Breast epithelium (tissue), 4 donors: ENCODE measurements at regions not wholly inside any gene's neighbourhood (a gene's known extent, or its start where the extent isn't known, plus 50 kb on each side); places are given as distances from the start of the nearest gene placed in this dataset.

Source experiments
- DNase-seq, 2 donors: peaks; one replicate each; pipeline ENCODE4 v3.0.0-alpha.2; 2019; ENCODE audit warnings: low spot score in 2 of 2
- H3K27ac ChIP-seq, 2 donors: fragments of 200-600 bp; sonication (generic) in 1 of 2; one replicate each; pipeline ENCODE4 v1.5.1; 2016 to 2019; ENCODE audit warnings: mild to moderate bottlenecking in 1 of 2
- H3K27me3 ChIP-seq, 2 donors: fragments of 200-600 bp; sonication (generic) in 1 of 2; one replicate each; pipeline versions ENCODE4 v1.5.1 to v1.6.0; 2017 to 2019; ENCODE audit warnings: control low read depth in 1 of 2, mild to moderate bottlenecking in 1 of 2
- H3K36me3 ChIP-seq: fragments of 200-600 bp; one replicate; pipeline ENCODE4 v1.5.1; 2019
- H3K4me1 ChIP-seq, 2 donors: fragments of 200-600 bp; sonication (generic); one replicate each; pipeline ENCODE4 v1.5.1; 2016 to 2019; ENCODE audit warnings: control low read depth in 1 of 2
- H3K4me3 ChIP-seq, 3 donors: fragments of 200-600 bp; sonication (generic); 1 replicate in 2 of 3; 2 replicates in 1 of 3; pipeline ENCODE4 v1.5.1; 2016 to 2019; ENCODE audit warnings: mild to moderate bottlenecking in 3 of 3, moderate library complexity in 2 of 3
- H3K9me3 ChIP-seq, 2 donors: fragments of 200-600 bp; sonication (generic) in 1 of 2; one replicate each; pipeline ENCODE4 v1.5.1; 2016 to 2019; ENCODE audit warnings: control low read depth in 1 of 2
- CTCF ChIP-seq, 3 donors: fragments of 450-650 bp; IDR thresholded peaks; one replicate each; pipeline ENCODE4 v1.5.1; 2016 to 2017; ENCODE audit warnings: antibody characterized with exemption in 3 of 3, mild to moderate bottlenecking in 3 of 3, moderate library complexity in 3 of 3
- POLR2A ChIP-seq: fragments of 450-650 bp; IDR thresholded peaks from one replicate; pipeline ENCODE4 v1.6.1; 2016; ENCODE audit warnings: antibody characterized with exemption, mild to moderate bottlenecking, moderate library complexity
- POLR2AphosphoS5 ChIP-seq, 3 donors: sonication (generic); formaldehyde crosslinking; IDR thresholded peaks; one replicate each; pipeline ENCODE4 v1.6.1; 2017; ENCODE audit warnings: antibody characterized with exemption in 3 of 3
- intact Hi-C: fragments of 100-400 bp; cut with DNase I; formaldehyde crosslinking; loops from one replicate; pipeline ENCODE4 v1.15.1; 2023; ENCODE audit warnings: low total_unique reads

- intact Hi-C loops: no loop called here
- no peak overlapping the region for H3K27ac ChIP-seq
- no peak for DNase-seq
- no peaks in the 10 kb centered on the region for H3K27me3 ChIP-seq
- H3K4me3 ChIP-seq: no peak overlapping the region
- H3K36me3 ChIP-seq: no peaks in the 10 kb centered on the region
- peaks cover 0 to 5% of the 10 kb centered on the region in 2 donors for H3K9me3 ChIP-seq
- no peak for TF ChIP-seq POLR2AphosphoS5 (IDR thresholded peaks at IDR 0.05)
- TF ChIP-seq CTCF (IDR thresholded peaks at IDR 0.05): no peak
- TF ChIP-seq POLR2A: no peak
- H3K4me1 ChIP-seq: no peaks in the 10 kb centered on the region
Observed at GRCh38 chr3:104677932-104678331, 688.8 kb upstream of the ALCAM start.

- no peaks in the 10 kb centered on the region for H3K36me3 ChIP-seq
- no peak overlapping the region for H3K27ac ChIP-seq
- DNase-seq: no peak
- TF ChIP-seq POLR2A: no peak
- no peak for TF ChIP-seq CTCF (IDR thresholded peaks at IDR 0.05)
- no peak for TF ChIP-seq POLR2AphosphoS5 (IDR thresholded peaks at IDR 0.05)
- no peaks in the 10 kb centered on the region for H3K27me3 ChIP-seq
- intact Hi-C loops: no loop called here
- H3K4me1 ChIP-seq: no peaks in the 10 kb centered on the region
- H3K4me3 ChIP-seq: no peak overlapping the region
- peaks cover 0 to 9% of the 10 kb centered on the region in 2 donors for H3K9me3 ChIP-seq
Observed at GRCh38 chr3:104685492-104685891, 681.2 kb upstream of the ALCAM start.

- no peaks in the 10 kb centered on the region for H3K36me3 ChIP-seq
Observed at GRCh38 chr3:104687362-104687761, 679.3 kb upstream of the ALCAM start.

GRCh38 chr3:104696470-104696869 lies 670.2 kb upstream of the ALCAM start:
- intact Hi-C loops: no loop called here
- no peaks in the 10 kb centered on the region for H3K9me3 ChIP-seq
- TF ChIP-seq CTCF (IDR thresholded peaks at IDR 0.05): no peak
- no peaks in the 10 kb centered on the region for H3K4me1 ChIP-seq
- no peak overlapping the region for H3K4me3 ChIP-seq
- no peaks in the 10 kb centered on the region for H3K27me3 ChIP-seq
- no peak for DNase-seq
- H3K27ac ChIP-seq: no peak overlapping the region
- H3K36me3 ChIP-seq: no peaks in the 10 kb centered on the region

More at GRCh38 chr3:104687362-104687761, 679.3 kb upstream of the ALCAM start:
- Histone ChIP-seq H3K27ac (no peak overlapping the region), H3K4me1 (no peaks in the 10 kb centered on the region), H3K9me3 (peaks cover 0 to 9% of the 10 kb centered on the region in 2 donors), H3K4me3 (no peak overlapping the region), H3K27me3 (no peaks in the 10 kb centered on the region)
- intact Hi-C loops: no loop called here
- TF ChIP-seq POLR2A: no peak
- TF ChIP-seq POLR2AphosphoS5 (IDR thresholded peaks at IDR 0.05): no peak
- no peak for TF ChIP-seq CTCF (IDR thresholded peaks at IDR 0.05)
- no peak for DNase-seq

GRCh38 chr3:104711406-104711805 lies 655.3 kb upstream of the ALCAM start:
- no peaks in the 10 kb centered on the region for H3K27me3 ChIP-seq
- H3K9me3 ChIP-seq: no peaks in the 10 kb centered on the region
- no peaks in the 10 kb centered on the region for H3K4me1 ChIP-seq
- H3K36me3 ChIP-seq: no peaks in the 10 kb centered on the region
- no peak overlapping the region for H3K27ac ChIP-seq
- no peak for DNase-seq
- no peak for TF ChIP-seq POLR2A
- no peak for TF ChIP-seq CTCF (IDR thresholded peaks at IDR 0.05)
- no peak for TF ChIP-seq POLR2AphosphoS5 (IDR thresholded peaks at IDR 0.05)
- no peak overlapping the region for H3K4me3 ChIP-seq
- intact Hi-C loops: no loop called here
